Ectodermal cell (in vitro differentiated cells): ENCODE measurements at regions not wholly inside any gene's neighbourhood (a gene's known extent, or its start where the extent isn't known, plus 50 kb on each side); places are given as distances from the start of the nearest gene placed in this dataset.

Experiments
- H3K27ac ChIP-seq: 2 replicates; pipeline ENCODE4 v1.7.0; 2013; ENCODE audit warnings: mild to moderate bottlenecking, low read depth, low read length; ENCODE audit not compliant: insufficient read depth, poor library complexity, severe bottlenecking
- H3K27me3 ChIP-seq: 2 replicates; pipeline ENCODE4 v1.7.0; 2013; ENCODE audit warnings: mild to moderate bottlenecking, low read length; ENCODE audit not compliant: insufficient read depth, control insufficient read depth, poor library complexity, severe bottlenecking
- H3K36me3 ChIP-seq: one replicate; pipeline ENCODE4 v1.7.0; 2013; ENCODE audit warnings: low read length; ENCODE audit not compliant: control insufficient read depth, insufficient read depth
- H3K4me1 ChIP-seq: one replicate; pipeline ENCODE4 v1.7.0; 2013; ENCODE audit warnings: low read length; ENCODE audit not compliant: control insufficient read depth, insufficient read depth
- H3K4me3 ChIP-seq: 2 replicates; pipeline ENCODE4 v1.7.0; 2013; ENCODE audit warnings: low read depth, low read length, control low read depth; ENCODE audit not compliant: insufficient read depth
- H3K9me3 ChIP-seq: 2 replicates; pipeline ENCODE4 v1.7.0; 2013; ENCODE audit warnings: mild to moderate bottlenecking, low read length, moderate library complexity; ENCODE audit not compliant: control insufficient read depth
- WGBS, 2 experiments: methylation state at CpG; one replicate each; pipeline ENCODE4 v1.1.7; 2013; ENCODE audit warnings: missing lambda C conversion rate in 2 of 2; 5-methylcytosine and 5-hydroxymethylcytosine counted together

DNA sequence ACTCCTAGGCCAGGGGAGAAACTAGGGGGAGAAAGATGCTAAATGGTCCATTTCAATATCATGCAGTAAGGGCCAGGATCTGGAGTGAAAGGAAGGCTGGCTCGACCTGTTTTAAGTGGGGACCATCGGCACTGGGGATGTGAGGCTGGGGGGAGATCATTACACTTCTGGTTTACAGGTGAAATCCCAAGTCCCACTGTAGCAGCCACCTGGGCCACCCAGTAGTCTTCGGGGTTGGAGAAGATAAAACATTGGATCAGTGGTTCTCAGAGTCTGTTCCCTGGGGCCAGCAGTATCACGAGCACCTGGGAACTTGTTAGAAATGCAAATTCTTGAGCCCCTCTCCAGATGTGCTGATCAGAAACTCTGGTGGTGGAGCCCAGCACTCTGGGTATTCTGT lies 111.3 kb upstream of the ALDH1B1 start:
- Histone ChIP-seq H3K9me3 (no peaks in the 10 kb centered on the region), H3K4me3 (no peak overlapping the region), H3K36me3 (no peaks in the 10 kb centered on the region), H3K27me3 (no peaks in the 10 kb centered on the region), H3K27ac (no peak overlapping the region), H3K4me1 (peaks cover 11% of the 10 kb centered on the region)
- WGBS, 2 experiments = 84 to 89% methylated on average over 4 of the region's 4 CpGs

DNA sequence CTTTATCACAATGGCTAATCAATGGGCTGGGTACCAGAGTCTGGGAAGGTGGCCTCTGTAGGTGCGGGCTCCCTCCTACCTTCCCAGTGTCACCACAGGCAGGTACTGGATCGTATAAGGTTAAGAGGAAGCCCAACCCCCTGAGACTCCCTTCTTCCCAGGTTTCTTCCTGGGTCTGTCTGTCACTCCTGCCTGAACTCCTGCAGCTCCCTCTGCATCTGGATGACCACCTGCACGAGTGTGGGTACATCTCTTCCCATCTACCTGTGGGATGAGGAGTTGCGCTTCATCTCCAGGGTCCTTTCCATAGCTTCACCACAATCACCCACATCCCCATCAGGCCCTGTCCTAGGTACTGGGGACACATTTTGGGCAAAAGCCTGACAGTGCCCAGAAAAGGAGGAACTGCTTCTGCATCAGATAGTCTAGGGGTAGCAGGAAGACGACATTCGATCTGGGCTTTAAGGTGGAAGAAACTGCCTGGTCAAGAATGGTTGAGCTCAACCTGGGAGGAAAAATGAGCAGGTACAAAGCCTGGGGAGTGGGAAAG lies 112.2 kb upstream of the ALDH1B1 start:
- WGBS, 2 experiments = 80 to 83% methylated on average over 6 of the region's 6 CpGs
- Histone ChIP-seq H3K27me3 (no peaks in the 10 kb centered on the region), H3K9me3 (no peaks in the 10 kb centered on the region), H3K27ac (no peak overlapping the region), H3K36me3 (no peaks in the 10 kb centered on the region), H3K4me1 (peaks cover 11% of the 10 kb centered on the region), H3K4me3 (no peak overlapping the region)

DNA sequence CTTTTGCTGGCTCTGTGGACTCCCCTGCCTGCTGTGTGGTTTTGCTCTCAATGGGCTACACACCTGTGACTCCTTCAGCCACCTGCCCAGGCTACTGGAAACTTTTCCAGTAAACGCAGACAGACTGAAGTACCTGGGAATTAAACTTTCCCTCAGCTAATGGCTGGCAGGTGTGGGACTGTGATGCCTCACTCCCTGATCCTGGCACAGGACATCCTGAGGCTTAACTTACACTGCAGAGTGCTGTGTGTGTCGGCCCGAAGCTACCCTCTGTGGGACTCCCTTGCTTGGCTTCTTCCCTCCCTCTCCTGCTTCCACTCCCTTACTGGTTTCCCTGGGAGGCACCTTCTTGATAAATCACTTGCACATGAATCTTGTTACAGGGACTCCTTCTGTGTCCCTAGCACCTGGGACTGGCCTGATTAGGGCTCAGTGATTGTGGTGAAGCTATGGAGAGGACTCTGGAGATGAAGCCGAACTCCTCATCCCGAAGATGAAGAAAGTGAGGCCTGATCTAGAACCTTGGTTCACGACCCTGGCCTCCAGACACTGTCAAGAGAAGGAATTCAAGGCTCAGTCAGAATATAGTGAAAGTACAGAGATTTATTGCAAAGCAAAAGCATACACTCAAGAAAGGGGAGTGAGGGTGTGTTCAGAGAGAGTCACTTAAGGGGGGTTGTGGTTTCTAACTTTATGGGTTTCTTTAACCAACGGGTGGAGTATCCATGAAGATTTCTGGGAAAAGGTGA lies 113.4 kb upstream of the ALDH1B1 start:
- WGBS, 2 experiments = 92 to 94% methylated on average over 7 of the region's 7 CpGs
- no peak overlapping the region for H3K27ac ChIP-seq
- H3K27me3 ChIP-seq = no peaks in the 10 kb centered on the region
- H3K9me3 ChIP-seq = no peaks in the 10 kb centered on the region
- no peak overlapping the region for H3K4me3 ChIP-seq
- H3K36me3 ChIP-seq = no peaks in the 10 kb centered on the region
- peaks cover under 1% of the 10 kb centered on the region for H3K4me1 ChIP-seq

DNA sequence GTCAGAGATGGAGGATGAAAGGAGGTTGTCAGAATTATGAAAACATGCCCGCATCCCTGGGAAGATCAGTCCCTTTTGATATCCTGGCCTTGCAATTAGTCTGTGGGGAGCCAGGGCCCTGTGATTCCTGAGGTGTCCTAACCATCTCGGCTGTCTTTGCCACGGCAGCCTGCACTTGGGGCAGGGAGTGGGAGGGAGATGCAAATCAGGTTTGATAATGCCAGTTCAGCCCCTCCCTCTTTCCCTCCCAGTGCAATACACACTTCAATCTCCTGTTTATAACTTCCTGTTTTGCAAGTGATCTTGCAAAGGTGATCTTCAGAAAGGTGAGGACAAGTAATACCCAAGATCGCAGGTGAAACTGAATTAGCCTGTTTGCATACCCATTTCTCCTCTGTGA lies 114.0 kb upstream of the ALDH1B1 start:
- Histone ChIP-seq H3K27ac (no peak overlapping the region), H3K36me3 (no peaks in the 10 kb centered on the region), H3K4me1 (no peaks in the 10 kb centered on the region), H3K27me3 (no peaks in the 10 kb centered on the region), H3K4me3 (no peak overlapping the region), H3K9me3 (no peaks in the 10 kb centered on the region)
- WGBS, 2 experiments = 81 to 88% methylated on average over 4 of the region's 4 CpGs

DNA sequence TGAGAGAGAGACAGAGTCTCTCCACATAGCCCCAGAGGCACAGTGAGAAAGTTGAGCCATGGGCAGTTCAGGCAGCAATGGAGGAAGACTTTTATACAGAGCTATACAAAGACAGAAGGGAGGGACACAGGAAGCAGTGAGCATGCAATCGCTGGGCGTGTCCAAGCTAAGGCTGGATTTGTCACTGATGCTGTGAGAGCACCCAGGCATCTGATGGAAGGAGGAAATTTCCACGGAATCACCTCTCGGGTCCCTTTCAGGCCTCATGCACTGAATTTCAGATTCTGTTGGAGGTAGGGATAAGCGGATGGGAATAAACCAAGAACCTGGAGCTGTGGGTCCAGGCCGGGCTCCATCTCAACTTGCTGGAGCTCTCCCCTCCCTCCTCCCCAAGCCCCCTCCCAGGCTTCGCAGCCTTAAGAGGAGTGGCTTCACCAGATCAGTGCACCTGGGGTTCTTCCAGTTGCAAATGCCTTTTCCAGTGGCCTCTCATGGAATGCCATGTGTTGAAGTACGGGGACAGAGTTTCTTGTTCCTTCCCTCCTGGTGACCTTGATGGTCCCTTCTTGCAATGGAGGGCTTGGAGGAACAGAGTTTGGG lies 114.8 kb upstream of the ALDH1B1 start:
- Histone ChIP-seq H3K27me3 (no peaks in the 10 kb centered on the region), H3K27ac (no peak overlapping the region), H3K36me3 (no peaks in the 10 kb centered on the region), H3K4me3 (no peak overlapping the region), H3K9me3 (no peaks in the 10 kb centered on the region), H3K4me1 (no peaks in the 10 kb centered on the region)
- 82 to 89% methylated on average over 8 of the region's 8 CpGs for WGBS, 2 experiments

DNA sequence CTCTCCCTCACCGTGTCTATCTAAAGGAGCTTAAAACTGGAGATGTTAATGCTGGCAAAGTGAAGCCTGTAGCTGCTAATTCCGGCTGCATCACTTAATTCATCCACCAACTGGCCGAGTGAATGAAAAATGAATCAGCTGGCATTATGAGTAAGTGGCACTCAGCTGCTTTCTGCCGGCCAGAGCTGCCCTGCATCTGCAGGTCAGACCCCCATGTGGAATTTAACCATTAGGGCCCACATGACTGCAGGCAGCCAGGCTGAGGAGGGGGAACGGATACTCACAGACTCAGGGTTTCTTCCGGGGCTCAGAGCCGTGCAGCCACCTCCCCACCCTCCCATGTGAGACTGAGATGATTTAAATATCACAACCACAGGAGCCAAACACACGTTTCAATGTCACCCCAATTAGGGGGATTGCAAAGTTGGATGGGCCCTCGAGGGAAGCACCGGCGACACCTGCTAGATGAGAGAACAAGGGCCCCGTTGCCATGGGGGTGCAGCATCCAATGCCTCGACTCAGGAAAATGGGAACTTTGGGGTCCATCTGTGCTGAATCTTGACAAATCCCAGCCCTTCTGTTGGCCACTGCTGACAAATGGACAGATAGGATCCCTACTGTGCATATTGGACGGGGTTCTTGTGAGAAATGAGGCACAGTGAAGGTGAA lies 115.6 kb upstream of the ALDH1B1 start:
- no peaks in the 10 kb centered on the region for H3K4me1 ChIP-seq
- no peaks in the 10 kb centered on the region for H3K27me3 ChIP-seq
- no peaks in the 10 kb centered on the region for H3K9me3 ChIP-seq
- WGBS, 2 experiments = 92 to 93% methylated on average over 13 to 14 of the region's 14 CpGs
- no peak overlapping the region for H3K27ac ChIP-seq
- H3K36me3 ChIP-seq = no peaks in the 10 kb centered on the region
- H3K4me3 ChIP-seq = no peak overlapping the region

DNA sequence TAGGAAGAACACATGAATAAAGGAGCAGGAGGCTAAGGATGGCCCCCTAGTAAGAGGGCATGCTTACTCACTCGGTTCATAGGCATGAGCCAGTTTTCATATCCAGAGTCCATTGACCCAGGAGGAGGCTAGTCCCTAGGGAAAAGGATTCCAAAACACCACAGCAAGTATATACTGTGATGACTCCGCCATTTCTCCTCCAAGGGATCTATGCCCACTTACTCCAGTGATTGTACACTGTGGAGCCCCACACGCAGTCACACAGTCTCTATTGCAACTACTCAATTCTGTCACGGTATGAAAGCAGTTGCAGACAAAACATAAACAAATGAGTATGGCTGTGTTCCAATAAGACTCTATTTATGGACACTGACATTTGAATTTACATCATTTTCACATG lies 117.7 kb upstream of the ALDH1B1 start:
- Histone ChIP-seq H3K4me1 (no peaks in the 10 kb centered on the region), H3K27ac (no peak overlapping the region), H3K9me3 (no peaks in the 10 kb centered on the region), H3K4me3 (no peak overlapping the region), H3K27me3 (no peaks in the 10 kb centered on the region), H3K36me3 (no peaks in the 10 kb centered on the region)
- 92 to 96% methylated on average over 4 of the region's 4 CpGs for WGBS, 2 experiments

DNA sequence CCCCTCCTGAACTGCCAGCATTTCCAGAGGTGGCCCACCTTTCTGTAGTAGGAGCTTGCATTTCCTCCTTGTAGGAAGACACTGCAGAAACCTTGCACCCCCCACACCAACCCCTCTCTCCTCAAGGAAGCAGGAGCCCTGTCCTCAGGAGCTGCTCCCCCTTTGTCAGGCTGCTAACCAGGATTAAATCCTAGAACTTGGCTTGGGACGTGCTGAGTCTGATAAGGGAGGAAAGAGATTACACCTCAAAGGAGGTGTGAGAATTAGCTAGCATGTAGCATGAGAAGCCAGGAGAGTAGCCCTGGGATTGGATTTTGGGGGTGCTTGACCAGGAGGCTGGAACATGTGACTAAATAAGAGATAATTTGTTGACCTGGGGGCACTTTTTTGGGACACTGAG lies 119.8 kb upstream of the ALDH1B1 start:
- H3K27me3 ChIP-seq = no peaks in the 10 kb centered on the region
- H3K9me3 ChIP-seq = no peaks in the 10 kb centered on the region
- 81 to 86% methylated on average over 1 of the region's 1 CpG for WGBS, 2 experiments
- no peak overlapping the region for H3K4me3 ChIP-seq
- no peaks in the 10 kb centered on the region for H3K36me3 ChIP-seq
- no peak overlapping the region for H3K27ac ChIP-seq
- no peaks in the 10 kb centered on the region for H3K4me1 ChIP-seq

DNA sequence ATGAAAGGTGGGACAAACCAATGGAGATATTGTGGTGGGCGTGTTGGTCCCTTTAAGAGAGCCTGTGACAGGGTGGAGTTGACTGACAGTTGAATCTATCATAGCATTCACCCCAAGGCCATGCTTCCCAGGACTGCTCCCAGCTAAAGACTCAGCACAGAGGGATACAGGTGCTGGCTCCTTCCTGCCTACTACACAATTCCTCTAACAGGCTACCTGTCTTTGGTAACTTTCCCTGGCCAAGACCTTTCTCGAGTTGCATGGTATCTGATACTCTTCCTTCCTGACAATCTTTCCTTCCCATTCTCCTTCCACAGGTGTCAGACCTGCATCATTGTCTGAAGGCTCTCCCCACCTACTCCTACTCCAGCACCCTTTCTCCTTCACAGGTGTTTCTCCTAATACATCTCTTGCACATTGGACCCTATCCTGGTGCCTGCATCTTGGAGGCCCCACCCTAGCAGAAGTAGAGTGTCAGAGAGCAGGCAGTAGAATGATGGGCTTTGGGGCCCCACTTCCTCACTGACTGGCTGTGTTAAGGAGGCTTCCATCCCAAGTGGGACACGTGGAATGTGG lies 120.7 kb upstream of the ALDH1B1 start:
- WGBS, 2 experiments = 78 to 83% methylated on average over 3 of the region's 3 CpGs
- Histone ChIP-seq H3K27ac (no peak overlapping the region), H3K36me3 (no peaks in the 10 kb centered on the region), H3K4me3 (no peak overlapping the region), H3K27me3 (no peaks in the 10 kb centered on the region), H3K4me1 (no peaks in the 10 kb centered on the region), H3K9me3 (no peaks in the 10 kb centered on the region)

DNA sequence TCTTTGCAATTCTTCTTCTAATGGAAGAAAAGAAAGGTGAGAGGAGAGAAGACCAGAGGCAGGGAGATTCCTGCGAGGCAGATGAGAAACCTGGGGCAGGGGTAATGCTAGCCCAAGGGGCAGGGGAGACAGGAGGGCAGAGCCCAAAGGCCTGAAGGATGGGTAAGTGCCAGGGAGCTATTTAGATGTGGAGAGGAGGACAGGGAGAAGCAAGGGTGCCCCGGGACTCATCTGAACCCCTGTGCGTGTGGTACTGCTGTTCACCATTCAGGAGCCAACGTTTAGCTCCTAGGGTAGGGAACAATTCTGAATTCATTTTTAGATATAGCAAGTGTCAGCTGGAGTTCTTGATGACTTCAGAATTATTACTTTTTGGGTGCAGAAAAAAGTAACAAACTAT lies 122.7 kb upstream of the ALDH1B1 start:
- no peaks in the 10 kb centered on the region for H3K9me3 ChIP-seq
- H3K4me3 ChIP-seq = no peak overlapping the region
- 86 to 87% methylated on average over 4 of the region's 4 CpGs for WGBS, 2 experiments
- H3K4me1 ChIP-seq = no peaks in the 10 kb centered on the region
- no peaks in the 10 kb centered on the region for H3K27me3 ChIP-seq
- H3K27ac ChIP-seq = no peak overlapping the region
- no peaks in the 10 kb centered on the region for H3K36me3 ChIP-seq
